ENCODE measurements at regions not wholly inside any gene's neighbourhood (a gene's known extent, or its start where the extent isn't known, plus 50 kb on each side); places are given as distances from the start of the nearest gene placed in this dataset.
"Not testable (repeated sequence)": the region's sequence is repeated elsewhere in the genome, so short reads cannot be mapped to it uniquely, and the experiment has no call there.

DNA sequence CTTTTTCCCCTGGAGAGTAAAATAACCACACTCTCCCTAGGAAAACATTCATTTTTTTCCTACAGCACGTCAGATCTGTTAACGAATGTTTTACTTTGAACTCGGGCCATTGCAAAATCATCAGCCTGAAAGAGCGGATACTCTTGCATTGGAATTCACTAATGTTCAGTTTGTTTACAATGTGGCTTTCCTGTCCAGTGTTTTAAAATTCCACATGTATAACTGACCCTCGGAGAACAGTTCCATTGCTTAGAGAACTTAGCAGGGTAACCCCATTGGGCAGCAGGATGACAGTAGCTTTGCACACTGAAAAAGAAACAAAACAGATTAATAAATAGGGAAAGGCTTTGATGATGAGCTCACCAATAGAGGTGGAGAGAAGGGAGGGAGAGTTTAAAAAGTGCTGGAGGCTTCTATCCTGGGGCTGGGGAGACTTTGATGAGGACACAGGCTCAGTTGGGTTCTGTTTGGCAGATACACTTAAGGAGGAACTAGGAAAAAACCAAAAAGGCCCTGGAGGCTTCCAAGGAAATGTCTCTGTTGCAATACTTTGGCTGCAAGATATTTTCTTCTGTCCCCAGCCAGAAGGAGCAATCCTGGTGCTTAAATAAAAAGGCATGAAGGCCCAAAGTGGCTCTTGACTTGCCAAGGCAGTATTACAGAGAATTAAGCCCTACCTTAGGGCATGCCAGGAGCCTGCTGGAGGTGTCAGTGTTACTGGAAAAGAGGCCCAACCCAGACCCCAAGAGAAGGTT, 143.1 kb downstream of the ARSF start:
- CTCF ChIA-PET: no interaction called here
- POLR2A ChIA-PET: no interaction called here

DNA sequence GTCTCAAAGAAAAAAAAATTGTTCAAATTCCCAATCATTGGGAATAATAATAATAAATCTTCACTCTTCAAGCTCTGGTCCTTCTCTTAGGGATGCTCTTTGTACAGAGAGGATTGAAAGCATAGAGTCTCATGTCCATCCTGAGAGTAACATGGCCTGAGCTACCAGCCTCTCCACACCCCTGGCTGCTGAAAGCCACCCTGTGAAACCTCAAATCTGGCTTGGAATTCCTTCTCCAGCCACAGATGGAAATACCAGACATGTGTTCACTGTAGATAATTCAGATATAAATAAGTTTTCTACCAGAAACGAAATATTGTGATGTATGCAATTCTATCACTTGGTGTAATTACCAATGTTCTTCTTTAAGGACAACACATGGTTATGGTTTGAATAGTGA, 140.6 kb downstream of the ARSF start:
- POLR2A ChIA-PET: interaction anchor here (0.6 kb wide), 1 partner anchor 192 kb away, joined by 3 read pairs; no protein-coding TSS in a partner anchor
- CTCF ChIA-PET: no interaction called here

DNA sequence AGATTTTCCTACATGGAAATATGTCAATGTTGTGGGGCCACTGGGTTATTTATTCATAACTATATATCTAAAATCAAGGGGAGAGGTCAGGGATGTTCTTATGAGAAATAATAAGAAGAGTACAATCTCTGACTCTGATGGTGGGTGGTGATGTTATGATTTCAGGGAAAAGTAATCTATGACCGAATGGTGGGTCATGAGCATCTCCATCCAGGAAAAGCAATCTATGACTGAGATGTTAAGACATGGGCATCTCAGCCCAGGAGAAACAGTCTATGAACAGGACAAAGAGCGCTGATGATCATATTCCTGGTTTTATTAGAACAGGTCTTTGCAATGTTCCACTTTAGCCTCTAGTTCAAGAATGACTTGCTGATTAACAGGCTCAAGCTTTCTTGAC, 137.1 kb downstream of the ARSF start:
- POLR2A ChIA-PET: no interaction called here
- CTCF ChIA-PET: no interaction called here

DNA sequence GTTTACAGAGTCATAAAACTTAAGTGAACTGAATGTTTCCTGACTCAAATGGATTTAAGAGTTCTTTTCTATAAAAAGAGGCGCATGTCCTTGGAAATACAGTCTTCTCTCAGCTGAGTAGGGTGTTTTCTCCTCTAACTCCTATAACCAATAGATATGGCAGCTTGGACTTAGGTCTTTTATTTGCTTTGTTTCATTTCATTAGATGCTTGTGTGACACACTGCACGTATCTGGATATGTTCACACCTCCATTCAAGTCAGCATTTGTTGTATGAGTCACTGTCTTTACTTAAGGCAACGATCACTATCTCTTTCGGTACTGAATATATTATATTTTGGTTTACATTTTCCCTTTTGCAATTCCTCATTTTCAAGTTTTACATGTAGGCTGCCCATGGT, 136.6 kb downstream of the ARSF start:
- ChIA-PET CTCF (no interaction called here), POLR2A (no interaction called here)

DNA sequence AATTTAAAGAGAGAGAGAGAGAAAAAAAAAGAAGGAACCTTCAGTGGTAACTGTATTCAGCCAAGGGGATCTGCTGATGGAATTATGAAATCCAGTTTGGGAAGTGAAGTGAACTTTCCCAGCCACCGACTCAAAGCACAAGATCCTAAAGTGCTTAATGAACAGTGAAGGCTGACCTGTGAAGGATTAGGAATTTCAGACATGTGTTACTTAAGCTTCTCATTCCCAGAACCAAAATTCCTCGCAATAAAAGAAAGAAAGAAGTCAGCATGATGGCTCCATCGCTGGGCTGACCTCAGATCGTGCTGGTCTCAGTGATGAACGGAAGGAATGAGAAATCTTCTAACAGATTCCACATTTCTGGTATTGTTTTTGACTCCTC, 135.2 kb downstream of the ARSF start:
- POLR2A ChIA-PET: no interaction called here
- CTCF ChIA-PET: no interaction called here

DNA sequence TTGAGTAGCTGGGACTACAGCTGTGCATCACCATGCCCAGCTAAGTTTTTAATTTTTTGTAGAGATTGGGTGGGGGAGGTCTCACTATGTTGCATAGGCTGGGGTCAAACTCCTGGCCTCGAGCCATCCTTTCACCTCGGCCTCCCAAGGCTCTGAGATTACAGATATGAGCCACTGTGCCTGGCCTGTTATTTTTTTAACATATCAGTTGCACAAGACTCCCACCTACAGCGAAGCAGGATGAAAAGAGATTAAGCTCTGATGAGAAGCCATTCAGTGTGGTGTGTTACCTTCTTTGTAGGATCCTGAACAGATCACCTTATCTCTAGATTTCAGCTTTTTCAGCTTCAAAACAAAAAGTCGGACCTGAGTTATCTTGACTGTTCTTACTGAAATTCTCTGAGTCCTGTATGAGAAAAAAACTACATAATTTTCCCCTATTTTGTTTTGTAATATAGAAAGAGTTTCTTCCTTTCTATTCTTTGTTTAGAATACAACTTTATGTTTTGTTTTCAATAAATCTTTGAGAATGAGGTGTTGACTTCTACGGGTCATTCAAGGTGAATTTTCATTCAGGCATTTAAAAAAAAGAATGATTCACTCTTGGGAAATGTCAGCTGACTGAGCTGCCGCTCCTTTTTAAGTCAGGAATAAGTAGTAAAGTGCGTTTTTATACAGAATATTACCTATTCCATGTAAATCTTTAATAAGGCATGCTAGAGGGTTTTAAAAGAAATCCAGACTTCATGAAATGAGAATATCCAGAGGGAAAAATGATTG, 134.6 kb downstream of the ARSF start:
- ChIA-PET CTCF (no interaction called here), POLR2A (no interaction called here)

DNA sequence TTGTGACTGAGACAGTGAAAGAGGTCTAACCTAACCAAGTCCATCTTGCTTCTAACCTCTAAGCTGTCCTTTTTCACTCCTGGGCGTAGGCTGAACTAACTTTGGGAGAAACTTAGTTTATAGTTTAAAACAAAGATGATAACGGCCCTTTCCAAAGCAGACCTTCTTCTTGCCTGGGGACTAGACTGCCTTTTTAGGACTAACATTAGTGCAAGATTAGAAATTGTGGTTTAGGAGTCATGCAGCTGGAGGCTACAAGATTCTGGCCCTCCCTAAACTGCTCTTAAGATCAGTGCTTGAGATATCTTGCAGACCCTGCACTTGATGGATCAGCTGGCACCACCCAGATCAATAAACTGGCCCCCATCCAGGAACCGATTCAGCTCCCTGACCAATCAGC, 130.9 kb downstream of the ARSF start:
- CTCF ChIA-PET, POLR2A ChIA-PET: not testable (repeated sequence)

DNA sequence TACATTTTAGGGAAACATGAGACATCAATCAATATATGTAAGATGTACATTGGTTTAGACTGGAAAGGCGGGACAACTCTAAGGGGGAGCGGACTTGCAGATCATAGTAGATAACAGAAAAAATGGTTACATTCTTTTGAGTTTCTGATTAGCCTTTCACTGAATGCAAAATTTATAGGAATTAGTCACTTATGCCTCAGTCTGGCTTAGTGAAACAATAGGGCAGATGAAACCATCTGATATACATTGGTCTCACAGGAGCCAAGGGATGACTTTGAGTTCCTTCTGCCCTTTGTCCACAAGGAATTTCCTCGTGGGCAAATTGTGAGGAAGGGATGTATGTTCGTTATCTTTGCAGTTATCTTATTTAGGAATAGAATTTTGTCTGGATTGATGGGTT, 128.2 kb downstream of the ARSF start:
- POLR2A ChIA-PET: no interaction called here
- CTCF ChIA-PET: no interaction called here

DNA sequence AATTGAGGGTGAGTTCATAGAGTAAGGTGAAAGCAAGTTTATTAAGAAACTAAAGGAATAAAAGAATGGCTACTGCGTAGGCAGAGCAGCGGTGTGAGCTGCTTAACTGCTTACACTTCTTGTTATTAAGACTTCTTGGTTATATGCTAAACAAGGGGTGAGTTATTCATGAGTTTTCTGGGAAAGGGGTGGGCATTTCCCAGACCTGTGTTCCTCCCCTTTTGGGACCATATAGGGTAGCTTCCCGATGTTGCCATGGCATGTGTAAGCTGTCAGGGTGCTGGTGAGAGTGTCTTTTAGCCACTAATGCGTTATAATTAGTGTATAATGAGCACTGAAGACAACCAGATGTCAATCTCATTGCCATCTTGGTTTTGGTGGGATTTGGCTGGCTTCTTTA, 126.5 kb downstream of the ARSF start:
- CTCF ChIA-PET: no interaction called here

DNA sequence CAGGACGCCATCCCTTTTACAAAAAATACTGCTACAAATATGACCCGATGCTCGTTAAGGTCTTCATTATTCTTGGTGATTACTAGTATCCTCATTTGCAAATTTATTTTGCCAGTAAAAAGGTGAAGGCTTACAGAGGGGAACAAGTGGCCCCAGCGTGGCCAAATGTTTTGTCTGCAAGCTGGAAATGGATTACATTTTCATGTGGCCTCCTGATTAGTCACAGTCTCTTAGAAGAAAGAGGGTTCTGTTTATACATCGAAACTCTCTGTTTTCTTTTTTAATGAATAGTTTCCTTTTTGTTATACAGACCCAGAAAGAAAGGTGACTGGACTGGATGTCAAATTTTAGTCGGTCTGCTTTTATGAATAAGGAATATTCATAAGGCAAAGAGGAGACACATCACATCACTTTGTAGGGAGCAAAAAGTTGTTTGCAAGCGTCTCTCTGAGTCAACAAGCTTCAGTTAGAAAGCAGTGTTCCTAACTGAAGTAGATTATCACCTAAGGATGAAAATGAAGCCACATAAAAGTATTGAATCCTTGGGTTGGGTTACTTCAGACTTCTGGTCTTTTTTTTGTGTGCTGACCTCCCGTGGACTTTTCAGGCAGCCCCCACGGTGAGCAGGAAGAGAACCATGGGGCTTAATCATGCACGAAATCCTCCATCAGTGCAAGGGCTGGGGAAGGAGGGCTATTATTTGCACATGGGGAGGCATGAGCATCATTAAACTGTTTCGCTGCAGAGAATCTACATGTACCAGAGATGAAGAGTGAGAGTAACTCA, 125.6 kb downstream of the ARSF start:
- POLR2A ChIA-PET: no interaction called here
- CTCF ChIA-PET: no interaction called here

More for the DNA sequence above, 126.5 kb downstream of the ARSF start:
- POLR2A ChIA-PET: no interaction called here

DNA sequence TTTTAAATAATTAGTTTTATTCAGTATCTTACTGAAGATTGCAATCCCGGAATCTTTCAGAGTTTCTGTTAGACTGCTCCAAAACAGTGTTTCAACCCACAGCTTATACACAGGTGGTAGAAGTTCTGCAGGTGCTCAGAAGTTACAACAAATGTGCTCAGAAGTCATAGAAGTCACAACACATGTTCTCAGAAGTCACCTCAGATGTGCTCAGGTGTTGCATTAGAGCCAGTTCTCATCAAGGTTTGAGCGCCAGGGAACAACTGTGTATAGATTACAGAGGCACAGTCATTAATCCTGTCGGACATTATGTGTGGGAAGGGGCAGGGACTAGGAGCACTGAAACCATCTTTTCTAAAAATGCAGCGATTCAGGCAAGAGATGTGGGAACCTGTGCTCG, 124.5 kb downstream of the ARSF start:
- ChIA-PET POLR2A (no interaction called here), CTCF (no interaction called here)
